Tibial artery (tissue), 4 donors: ENCODE measurements at regions not wholly inside any gene's neighbourhood (a gene's known extent, or its start where the extent isn't known, plus 50 kb on each side); places are given as distances from the start of the nearest gene placed in this dataset.
"Not testable (repeated sequence)": the region's sequence is repeated elsewhere in the genome, so short reads cannot be mapped to it uniquely, and the experiment has no call there.

Source experiments
- DNase-seq, 2 donors: peaks; one replicate each; pipeline ENCODE4 v3.0.0-alpha.2; 2019
- H3K27ac ChIP-seq, 2 donors: fragments of 200-600 bp; sonication (generic) in 1 of 2; 1 replicate in 1 of 2; 2 replicates in 1 of 2; pipeline ENCODE4 v1.5.1; 2018 to 2019; ENCODE audit warnings: mild to moderate bottlenecking in 1 of 2
- H3K27me3 ChIP-seq, 2 donors: fragments of 200-600 bp; sonication (generic) in 1 of 2; one replicate each; pipeline versions ENCODE4 v1.5.1 to v1.6.0; 2016 to 2019
- H3K36me3 ChIP-seq, 3 donors: fragments of 200-600 bp; sonication (generic) in 2 of 3; one replicate each; pipeline ENCODE4 v1.5.1; 2016 to 2019; ENCODE audit warnings: mild to moderate bottlenecking in 2 of 3
- H3K4me1 ChIP-seq, 4 donors: fragments of 200-600 bp; sonication (generic) in 2 of 4; 1 replicate in 3 of 4; 2 replicates in 1 of 4; pipeline ENCODE4 v1.5.1; 2016 to 2019
- H3K4me3 ChIP-seq, 2 donors: fragments of 200-600 bp; sonication (generic) in 1 of 2; 1 replicate in 1 of 2; 2 replicates in 1 of 2; pipeline ENCODE4 v1.5.1; 2018 to 2019; ENCODE audit warnings: mild to moderate bottlenecking in 2 of 2
- H3K9me3 ChIP-seq, 3 donors: fragments of 200-600 bp; sonication (generic) in 1 of 3; one replicate each; pipeline ENCODE4 v1.5.1; 2016 to 2019
- intact Hi-C: fragments of 100-400 bp; cut with DNase I; formaldehyde crosslinking; loops from one replicate; pipeline ENCODE4 v1.15.0; 2023; ENCODE audit warnings: low total_unique reads
- TF ChIP-seq, protein P1 (sequence below), 2 experiments: fragments of 200-600 bp in 1 of 2; fragments of 450-650 bp in 1 of 2; IDR thresholded peaks; one replicate each; pipeline ENCODE4 v1.5.1; 2017 to 2019; ENCODE audit warnings: antibody characterized with exemption in 2 of 2, mild to moderate bottlenecking in 1 of 2, moderate library complexity in 1 of 2

DNA sequence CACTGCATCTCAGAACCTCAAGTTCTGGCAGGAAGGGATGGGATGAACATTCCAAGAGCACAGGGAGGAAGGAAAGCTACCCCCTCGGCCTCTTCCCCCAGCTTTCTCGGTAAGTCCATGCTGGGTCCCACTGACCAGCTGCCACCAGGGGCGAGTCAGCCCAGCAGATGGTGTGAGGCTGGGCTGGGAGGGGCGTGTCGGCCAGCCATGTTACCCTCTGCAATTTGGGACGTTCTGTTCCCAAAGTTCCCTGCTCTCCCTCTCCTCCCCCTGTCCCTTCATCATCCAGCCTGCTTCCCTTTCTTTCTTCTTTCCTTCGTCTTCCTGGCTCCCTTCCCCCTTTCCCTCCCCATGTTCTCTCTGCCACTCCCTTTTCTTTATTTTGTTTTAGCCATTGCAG lies 74.3 kb upstream of the TNP1 start:
- H3K4me1 ChIP-seq, result peaks cover 0 to 20% (median 11%) of the 10 kb centered on the region in 4 donors
- intact Hi-C loops, result no loop called here
- H3K36me3 ChIP-seq, result no peaks in the 10 kb centered on the region
- no peaks in the 10 kb centered on the region for H3K27me3 ChIP-seq
- H3K9me3 ChIP-seq, result no peaks in the 10 kb centered on the region
- TF ChIP-seq, protein P1, sequence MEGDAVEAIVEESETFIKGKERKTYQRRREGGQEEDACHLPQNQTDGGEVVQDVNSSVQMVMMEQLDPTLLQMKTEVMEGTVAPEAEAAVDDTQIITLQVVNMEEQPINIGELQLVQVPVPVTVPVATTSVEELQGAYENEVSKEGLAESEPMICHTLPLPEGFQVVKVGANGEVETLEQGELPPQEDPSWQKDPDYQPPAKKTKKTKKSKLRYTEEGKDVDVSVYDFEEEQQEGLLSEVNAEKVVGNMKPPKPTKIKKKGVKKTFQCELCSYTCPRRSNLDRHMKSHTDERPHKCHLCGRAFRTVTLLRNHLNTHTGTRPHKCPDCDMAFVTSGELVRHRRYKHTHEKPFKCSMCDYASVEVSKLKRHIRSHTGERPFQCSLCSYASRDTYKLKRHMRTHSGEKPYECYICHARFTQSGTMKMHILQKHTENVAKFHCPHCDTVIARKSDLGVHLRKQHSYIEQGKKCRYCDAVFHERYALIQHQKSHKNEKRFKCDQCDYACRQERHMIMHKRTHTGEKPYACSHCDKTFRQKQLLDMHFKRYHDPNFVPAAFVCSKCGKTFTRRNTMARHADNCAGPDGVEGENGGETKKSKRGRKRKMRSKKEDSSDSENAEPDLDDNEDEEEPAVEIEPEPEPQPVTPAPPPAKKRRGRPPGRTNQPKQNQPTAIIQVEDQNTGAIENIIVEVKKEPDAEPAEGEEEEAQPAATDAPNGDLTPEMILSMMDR (IDR thresholded peaks at IDR 0.05), result no peak
- DNase-seq, result no peak
- H3K4me3 ChIP-seq, result no peak overlapping the region
- no peak overlapping the region for H3K27ac ChIP-seq

DNA sequence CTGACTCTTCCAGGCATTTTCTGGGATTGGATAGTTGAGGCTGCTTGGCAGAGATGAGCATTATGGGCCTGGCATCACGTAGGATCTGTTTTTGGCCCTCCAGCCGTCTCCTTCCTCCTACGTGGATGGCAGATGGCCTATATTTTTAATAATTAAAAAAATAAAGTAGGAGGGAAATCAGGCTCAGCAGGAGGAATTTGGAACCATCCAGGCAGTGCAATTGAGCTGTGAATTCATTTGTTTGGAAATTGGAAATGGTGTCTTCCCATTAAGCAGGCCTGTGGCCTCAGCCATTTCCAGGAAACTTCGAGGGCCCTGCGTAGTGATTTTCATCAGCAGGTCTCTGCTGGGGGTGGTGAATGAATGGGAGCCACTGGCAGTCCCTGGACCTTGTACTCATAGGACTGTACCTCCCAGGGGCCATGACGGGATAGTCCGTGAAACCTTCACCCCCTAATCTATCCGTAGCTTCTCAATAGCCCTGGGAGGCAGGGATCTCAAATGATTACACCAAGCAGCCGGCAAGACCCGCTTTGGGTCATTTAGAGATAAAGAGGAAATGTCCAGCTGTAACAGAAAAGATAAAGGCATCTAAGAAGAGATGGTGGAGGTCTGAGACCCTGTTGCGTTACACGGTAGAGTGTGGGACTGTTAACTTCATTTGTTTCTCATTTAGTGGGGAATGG lies 73.1 kb upstream of the TNP1 start:
- Histone ChIP-seq H3K9me3 (no peaks in the 10 kb centered on the region), H3K36me3 (no peaks in the 10 kb centered on the region), H3K27me3 (no peaks in the 10 kb centered on the region), H3K27ac (no peak overlapping the region), H3K4me3 (no peak overlapping the region), H3K4me1 (peaks cover 0 to 20% (median 11%) of the 10 kb centered on the region in 4 donors)
- TF ChIP-seq, protein P1 (IDR thresholded peaks at IDR 0.05), result no peak
- no peak for DNase-seq
- intact Hi-C loops, result no loop called here

DNA sequence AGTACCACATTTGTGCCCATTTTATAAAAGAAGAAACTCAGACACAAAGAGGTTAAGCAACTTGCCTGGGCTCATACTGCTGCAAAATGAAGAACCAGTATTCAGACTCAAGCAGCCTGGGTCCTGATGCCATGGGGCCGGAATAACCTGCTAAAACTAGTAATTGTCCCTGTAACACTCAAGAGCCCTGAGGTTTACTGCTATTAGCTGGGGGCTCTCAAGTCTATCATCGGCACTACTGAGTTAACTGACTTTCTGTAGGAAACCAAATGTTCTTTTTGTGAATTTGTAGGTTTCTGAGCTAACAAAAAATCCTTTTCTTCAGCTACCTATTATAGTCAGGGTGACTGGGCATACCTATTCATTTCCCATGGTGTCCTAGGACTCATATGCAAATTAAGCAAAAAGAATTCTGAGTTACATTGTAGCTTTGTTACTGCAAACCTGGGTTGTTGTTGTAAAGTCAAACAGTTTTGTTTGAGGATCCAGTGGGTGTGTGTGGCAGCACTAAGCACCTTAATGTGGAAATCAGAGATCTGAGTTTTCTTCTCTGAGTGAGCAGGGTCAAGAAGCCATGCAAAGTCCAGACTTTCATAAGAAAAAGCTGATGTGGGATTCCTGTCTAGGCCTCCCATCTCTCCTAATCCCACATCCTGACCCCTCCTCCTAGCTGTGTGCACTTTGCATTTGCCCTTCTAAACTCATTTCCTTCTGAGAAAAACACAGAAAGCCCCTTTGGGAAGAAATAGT lies 72.4 kb upstream of the TNP1 start:
- Histone ChIP-seq H3K36me3 (no peaks in the 10 kb centered on the region), H3K27me3 (no peaks in the 10 kb centered on the region), H3K4me3 (no peak overlapping the region), H3K27ac (no peak overlapping the region), H3K4me1 (peaks cover 0 to 15% (median 9%) of the 10 kb centered on the region in 4 donors), H3K9me3 (no peaks in the 10 kb centered on the region)
- intact Hi-C loops, result no loop called here
- TF ChIP-seq, protein P1 (IDR thresholded peaks at IDR 0.05), result no peak
- DNase-seq, result no peak

DNA sequence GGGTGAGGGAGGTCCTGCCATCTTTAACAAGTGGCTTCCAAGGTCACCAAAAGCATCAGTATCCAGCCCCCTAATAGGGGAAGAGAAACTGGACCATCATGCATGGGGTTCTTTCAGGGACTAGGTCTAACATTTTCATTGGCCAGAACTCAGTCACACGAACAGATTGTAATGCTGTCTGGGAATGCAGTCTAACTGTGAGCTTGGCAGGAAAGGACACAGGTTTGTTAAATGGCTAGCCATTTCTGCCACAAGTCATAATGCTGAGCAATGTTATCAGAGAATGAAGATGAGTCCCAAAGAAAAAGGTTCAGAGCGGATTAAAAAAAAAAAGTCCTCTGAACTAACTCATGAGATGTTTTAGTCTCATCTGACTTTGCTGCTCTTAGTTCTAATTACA lies 70.9 kb upstream of the TNP1 start:
- H3K4me3 ChIP-seq, result no peak overlapping the region
- intact Hi-C loops, result no loop called here
- no peaks in the 10 kb centered on the region for H3K27me3 ChIP-seq
- H3K27ac ChIP-seq, result no peak overlapping the region
- H3K4me1 ChIP-seq, result peaks cover 0 to 4% (median 2%) of the 10 kb centered on the region in 4 donors
- TF ChIP-seq, protein P1 (IDR thresholded peaks at IDR 0.05), result no peak
- H3K9me3 ChIP-seq, result no peaks in the 10 kb centered on the region
- no peak for DNase-seq
- H3K36me3 ChIP-seq, result no peaks in the 10 kb centered on the region

DNA sequence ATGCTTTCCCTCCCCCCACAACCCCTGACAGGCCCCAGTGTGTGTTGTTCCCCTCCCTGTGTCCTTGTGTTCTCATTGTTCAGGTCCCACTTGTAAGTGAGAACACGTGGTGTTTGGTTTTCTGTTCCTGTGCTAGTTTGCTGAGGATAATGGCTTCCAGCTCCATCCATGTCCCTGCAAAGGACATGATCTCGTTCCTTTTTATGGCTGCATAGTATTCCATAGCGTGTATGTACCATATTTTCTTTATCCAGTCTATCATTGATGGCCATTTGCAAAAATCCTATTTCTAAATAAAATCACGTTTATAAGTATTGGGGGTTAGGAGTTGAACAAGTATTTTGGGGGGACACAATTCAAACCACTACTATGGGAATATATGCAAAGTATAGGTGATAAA lies 69.5 kb upstream of the TNP1 start:
- H3K36me3 ChIP-seq, H3K4me1 ChIP-seq, H3K4me3 ChIP-seq, H3K27me3 ChIP-seq, H3K27ac ChIP-seq, DNase-seq, intact Hi-C loops, H3K9me3 ChIP-seq: not testable (repeated sequence)

DNA sequence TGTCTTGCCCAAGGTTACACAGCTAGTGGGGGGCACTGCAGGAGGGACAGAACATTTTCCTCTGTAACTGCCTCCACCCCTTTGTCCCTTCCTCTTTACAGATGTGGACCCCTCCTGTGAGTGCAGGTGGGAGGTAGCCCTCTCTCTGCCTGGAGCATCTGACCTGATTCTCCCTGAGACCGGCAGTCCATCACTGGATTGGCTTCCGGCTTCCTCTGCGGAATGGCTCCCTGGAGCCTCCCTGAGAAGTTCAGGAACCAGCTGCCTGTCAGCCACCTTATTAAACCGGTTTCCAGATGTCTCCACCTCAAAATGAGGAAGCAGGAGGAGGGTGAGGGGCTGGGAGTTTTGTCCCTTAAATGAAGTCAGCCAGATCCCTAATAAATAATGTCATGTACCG lies 67.3 kb upstream of the TNP1 start:
- no peak for DNase-seq
- H3K27me3 ChIP-seq, result no peaks in the 10 kb centered on the region
- H3K4me1 ChIP-seq, result no peaks in the 10 kb centered on the region
- H3K36me3 ChIP-seq, result no peaks in the 10 kb centered on the region
- no peak overlapping the region for H3K4me3 ChIP-seq
- H3K9me3 ChIP-seq, result no peaks in the 10 kb centered on the region
- TF ChIP-seq, protein P1 (IDR thresholded peaks at IDR 0.05), result no peak
- intact Hi-C loops, result no loop called here
- H3K27ac ChIP-seq, result no peak overlapping the region
